HG03045 (cell line): ENCODE measurements at regions not wholly inside any gene's neighbourhood (a gene's known extent, or its start where the extent isn't known, plus 50 kb on each side); places are given as distances from the start of the nearest gene placed in this dataset.

ENCODE experiments used
- ATAC-seq: cut with Tn5 transposase; IDR thresholded peaks from one replicate; pipeline ENCODE4 v1.9.1; 2021; ENCODE audit warnings: mild to moderate bottlenecking, moderate library complexity; ENCODE audit not compliant: unreplicated experiment

DNA sequence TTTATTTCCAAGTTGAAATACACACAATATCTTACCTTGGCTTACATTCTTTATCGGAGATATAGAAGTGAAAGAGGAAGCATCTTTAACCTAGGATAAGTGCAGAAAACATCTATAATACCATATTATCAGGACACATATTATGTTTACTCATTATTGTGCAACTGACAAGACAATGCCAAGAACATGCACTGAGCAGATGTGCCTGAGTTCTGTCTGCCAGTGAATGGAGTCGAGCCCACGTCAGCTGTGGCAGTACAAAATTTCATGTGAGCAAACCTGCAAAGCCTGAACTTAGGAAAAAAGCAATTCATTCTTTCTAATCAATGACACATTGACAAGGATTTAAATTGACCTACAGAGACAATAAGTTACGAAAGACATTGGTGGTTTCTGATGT lies 154.4 kb downstream of the AXIN2 start:
- ATAC-seq, result no peak

DNA sequence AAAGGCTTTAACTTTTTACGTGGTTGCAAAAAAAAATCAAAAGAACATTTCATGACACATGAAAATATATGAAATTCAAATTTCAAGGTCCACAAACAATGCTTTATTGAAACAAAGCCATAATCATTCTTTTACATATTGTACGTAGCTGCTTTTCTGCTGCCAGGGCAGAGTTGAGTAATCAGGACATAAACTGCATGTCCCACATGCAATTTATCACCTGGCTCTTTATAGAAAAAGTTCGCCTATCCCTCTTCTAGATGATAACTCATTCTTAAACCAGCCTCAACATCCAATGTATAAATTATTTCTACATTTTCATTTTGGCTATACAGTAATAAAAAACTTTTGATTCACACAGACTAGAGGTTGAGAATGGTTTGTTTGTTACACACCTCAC lies 154.9 kb downstream of the AXIN2 start:
- no peak for ATAC-seq

DNA sequence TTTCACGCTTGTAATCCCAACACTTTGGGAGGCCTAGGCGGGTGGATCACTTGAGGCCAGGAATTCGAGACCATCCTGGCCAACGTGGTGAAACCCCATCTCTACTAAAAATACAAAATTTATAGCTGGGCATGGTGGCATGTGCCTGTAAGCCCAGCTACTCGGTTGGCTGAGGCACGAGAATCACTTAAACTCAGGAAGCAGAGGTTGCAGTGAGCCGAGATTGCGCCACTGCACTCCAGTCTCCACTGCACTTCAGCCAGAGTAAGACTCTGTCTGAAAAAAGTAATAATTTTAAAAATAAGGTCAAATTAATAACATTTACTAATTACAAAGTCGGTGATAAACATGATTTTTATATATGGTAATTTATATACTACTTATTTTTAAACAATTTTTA lies 155.9 kb downstream of the AXIN2 start:
- no peak for ATAC-seq

DNA sequence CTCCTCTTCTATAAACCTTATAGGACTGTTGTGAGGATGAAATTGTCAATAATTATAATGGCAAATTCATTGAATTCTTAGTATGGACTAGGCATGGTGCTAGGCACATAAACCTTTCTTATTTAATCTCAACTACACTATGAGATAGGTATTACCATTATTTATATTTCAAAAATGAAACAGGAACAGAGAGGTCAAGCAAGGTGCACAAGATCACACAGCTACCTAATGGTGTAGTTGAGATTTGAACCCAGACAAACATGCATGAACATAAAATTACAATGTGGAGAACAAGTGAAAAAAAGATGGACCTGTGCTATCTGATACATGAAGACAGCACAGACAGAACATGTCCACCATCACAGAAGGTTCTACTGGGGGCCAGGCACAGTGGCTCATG lies 156.7 kb downstream of the AXIN2 start:
- no peak for ATAC-seq

DNA sequence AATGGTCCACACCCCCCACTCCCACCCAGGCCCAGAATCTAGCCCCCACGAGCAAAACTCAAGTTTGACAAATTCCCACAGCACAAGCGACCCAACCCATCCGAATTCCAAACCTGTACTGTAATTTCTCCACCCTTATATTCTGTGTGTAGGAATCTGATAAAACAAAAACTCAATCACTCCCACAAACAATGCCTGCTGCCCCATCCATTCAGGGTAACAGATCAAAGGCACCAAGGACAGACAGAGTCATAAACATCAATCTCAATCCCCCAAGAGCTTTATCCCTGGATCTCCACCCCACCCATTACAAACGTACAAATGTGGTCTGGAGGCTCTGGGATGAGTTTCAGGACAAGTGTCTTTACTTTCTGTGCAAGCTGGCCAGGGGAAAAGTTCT lies 157.8 kb downstream of the AXIN2 start:
- ATAC-seq, result no peak

DNA sequence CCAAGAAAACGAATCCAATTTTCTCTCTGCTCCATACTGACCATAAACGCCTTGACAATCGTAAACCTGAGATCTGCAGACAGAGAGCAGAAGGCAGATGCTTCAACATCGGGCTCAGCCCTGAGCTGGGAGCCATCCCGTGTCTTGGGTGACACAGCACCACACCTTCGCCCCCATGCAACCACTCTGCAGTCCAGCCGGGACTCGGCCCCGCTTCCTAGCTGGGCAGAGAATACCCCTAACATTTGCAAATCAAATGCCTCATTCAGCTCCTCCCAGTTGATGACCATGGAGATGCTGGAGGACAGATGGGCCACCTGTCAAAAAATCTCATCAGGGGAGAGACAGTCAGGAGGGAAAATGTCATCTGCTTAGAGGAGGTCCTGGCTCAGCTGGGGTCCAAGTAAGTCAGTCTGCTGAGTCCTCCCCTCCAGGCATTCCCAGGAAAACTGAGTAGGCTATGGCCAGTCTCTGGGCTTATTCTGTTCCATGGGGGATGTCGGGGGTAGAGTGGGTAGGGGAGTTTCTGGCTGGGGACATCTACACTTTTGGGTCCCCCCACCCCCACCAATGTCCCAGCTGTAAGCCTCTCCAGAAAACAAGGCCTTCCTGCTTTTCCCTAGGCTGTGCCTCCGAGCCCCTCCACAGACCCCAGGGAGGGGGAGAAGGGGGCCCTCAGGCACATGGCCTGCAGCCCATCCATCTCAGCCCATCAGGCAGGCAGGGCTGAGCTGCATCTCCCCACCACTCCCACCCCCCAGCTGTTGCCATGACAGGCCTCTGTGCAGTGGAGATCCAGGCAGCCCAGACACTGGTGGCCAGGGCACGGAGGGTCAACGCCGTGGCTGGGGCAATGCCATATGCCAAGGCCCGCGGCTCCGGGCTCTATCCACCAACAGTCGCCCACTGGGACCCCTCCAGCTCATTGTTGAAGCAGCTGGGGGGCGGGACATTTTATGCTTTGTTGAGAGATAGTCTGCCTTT lies 158.6 kb downstream of the AXIN2 start:
- no peak for ATAC-seq

DNA sequence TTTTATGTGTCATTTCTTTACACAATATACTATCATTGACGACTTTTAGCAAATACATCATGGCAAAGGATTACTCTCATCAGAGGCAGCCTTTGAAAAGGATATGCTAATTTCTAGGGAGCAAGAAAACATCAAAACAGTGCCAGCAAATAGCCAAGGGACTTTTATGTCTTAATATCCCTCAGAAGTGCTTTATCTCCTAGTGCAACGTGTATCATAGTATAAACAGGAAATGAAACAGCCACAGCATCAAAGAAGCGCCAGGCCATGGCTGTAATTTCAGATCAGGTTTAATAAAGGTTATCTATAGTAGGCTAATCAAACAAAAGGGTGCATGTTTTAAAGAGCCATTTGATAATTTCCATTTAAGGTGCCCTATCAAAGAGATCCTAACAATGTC lies 159.9 kb downstream of the AXIN2 start:
- ATAC-seq, result no peak

DNA sequence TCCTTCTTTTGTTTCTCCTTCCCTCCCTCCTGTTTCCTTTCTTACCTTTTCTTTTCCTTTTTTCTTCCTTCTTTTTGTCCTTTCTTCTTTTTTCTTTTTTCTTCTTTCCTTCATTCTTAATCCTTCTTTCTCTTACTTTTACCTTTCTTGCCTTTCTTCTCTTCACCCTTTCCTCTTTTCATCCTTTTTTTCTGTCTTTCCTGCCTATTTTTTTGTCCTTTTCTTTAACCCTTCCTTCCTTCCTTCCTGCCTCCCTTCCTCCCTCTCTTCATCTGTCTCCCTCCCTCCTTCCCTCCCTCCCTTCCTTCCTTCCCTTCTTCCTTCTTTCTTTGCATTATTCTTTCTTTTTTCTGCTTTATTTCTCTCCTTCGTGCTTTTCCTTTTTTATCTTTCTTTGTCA lies 160.7 kb downstream of the AXIN2 start:
- no peak for ATAC-seq

DNA sequence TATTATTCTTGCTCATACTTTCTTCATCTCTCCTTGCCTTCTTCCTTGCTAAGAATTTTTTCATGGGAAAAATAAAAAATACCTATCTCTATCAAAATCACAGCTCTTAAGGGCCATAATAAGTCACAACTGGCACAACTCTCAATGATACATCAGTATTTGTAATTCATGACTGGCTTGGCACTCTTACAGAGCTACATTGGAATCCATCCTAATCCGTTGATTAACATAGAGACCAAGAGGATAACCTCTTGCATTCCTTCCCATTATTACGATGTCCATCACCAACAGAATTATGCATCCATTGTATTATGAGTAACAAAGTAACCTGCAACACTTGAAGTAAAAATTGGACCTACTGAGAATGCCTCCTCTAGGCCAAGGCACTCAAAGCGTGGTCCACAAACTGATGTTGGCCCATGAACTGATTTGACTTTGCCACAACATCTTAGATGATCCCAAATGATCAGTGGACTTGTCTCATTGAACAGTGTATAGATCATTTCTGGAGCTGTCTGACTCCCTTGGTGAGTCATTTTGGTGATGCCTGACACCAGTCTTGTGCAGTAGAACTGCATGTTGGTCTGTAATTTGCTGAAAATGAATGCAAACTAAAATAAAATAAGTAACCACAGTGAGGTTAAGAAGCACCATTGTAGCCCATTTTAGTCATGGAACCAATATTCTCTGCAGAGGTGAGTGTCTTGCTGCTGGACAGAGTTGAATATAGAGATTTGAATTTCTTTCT lies 163.2 kb downstream of the AXIN2 start:
- no peak for ATAC-seq

DNA sequence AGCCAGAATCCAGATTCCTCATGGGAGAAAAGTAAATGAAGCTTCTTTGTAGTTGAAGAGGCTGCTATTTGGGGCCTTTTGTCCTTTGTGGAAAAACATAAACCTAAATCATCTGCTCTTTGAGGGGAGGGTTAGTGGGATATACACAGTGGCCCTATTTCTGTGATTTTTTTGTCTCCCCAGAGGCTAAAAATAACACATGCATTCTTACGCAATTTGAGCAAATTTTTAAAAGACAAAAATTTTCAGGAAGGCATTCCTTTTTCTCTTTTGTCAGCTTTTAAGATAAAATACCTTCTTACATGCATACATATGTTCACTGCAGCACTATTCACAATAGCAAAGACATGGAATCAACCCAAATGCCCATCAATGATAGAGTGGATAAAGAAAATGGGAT lies 165.5 kb downstream of the AXIN2 start:
- no peak for ATAC-seq

DNA sequence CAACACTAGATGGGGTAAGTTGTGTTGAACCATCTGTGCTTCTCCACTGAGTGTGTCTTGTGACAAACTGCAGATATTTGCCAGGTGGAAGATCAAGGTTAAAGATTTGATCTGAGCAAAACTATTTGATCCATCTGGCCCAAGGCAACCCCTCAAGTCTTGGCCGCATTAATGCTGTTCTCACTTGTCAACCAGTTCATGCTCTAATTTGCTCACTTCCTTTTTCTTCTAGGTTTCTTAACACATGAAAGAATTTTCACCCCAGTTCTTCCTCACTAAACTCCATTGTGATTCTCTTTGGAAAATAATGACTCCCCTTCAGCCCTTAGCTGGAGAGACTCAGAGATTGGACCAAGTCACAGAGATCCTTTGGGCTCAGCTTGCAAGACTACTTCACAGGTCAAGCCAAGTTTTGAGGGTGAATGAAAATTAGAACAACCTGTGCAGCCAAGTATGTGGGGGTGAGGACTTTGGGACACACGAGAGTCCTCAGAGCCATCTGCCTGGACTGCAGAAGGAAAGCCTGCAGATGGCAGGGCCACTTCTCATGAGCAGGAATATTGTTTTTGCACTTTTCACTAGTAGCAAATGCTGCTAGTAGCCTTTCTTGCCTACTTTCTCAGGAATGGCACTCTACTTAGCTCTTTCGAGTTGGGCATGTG lies 166.5 kb downstream of the AXIN2 start:
- no peak for ATAC-seq

DNA sequence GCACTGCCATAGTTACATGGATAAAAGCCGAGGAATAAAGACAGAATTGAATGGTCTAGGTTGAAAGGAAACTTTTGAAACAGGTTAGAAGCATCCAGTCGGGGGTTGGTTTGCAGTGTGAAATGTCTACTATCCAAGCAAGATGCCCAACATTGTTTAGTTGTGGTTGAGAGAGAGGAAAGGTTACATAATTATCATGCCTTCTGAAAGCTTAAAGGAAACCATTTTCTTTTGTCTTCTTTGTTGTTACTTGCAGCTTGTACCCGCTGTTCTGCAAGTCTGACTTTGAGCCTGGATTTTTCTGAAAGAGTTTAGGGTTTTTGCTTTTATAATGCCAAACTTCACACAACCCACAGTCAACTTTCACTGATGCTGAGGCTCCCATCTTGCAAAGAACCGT lies 167.9 kb downstream of the AXIN2 start:
- ATAC-seq, result no peak

DNA sequence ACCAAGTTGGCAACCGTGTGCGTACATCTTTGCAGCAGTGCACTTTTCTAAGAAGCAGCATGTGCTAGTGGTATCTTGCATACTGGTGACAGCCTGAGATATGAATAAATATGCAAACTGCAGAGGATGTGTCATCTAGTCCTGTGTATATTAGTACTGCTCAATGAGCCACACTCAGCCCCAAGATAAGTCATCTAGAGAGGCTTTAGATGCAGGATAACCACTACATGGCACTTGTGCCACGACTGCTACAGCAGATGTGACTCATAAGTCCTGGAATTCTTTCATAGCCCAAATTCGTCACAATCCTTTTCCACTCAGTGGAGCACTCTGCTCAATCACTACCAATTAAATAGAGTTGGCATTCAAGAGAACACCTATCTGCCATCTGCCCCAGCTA lies 171.5 kb downstream of the AXIN2 start:
- no peak for ATAC-seq

DNA sequence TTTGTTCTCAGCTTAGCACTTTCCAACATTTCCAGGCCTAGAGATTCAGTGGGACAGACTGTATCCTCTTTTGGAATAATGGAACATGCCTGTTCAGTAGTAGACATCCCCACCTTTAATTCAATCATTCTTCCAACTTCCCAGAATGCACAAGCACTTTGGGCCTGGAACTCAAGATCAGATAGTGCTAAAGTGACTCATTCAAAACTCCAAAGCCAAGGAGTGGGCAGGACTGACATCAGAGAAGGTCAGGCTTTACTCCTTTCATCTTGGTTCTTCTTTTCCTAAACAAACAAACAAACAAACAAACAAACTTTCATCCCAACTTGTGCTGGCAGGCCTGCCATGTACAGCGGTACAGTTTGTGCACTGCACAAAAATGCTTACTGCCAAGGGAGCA lies 172.0 kb downstream of the AXIN2 start:
- no peak for ATAC-seq

DNA sequence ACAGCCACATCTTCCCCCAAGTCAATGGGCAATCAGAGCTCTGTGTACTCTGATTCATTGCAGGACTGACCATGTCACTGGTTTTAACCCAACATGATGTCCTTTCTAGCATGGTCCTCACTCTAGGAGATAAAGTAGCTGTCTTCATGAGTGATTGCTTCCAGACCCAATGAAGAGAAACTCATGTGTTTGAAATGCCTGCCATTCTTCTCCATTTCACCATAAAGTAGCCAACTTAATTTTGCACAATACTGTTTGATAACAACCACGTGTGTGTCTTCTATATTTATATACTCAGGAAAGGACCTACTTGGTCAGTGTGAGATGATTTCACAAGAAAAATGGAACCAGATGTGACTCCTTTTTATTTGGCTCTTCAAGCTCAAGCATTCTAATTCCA lies 172.5 kb downstream of the AXIN2 start:
- ATAC-seq, result no peak

DNA sequence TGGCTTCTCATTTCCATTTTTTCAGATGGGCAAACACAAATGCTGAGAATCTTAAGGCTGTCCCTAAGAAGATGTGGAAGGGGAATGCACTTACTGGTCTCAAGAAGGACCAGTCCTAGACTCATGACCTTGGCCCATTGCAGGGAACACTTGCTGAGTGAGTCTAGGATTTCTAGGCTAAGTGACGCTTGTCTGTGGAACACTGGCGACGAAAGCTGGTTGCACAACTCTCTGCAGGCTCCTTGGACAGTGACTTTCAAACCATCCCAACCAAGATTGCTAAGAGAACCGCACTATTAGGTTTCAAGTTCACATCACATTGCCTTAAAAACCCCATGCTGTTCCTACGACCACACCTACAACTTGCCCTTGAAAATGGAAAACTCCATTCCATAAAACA lies 174.1 kb downstream of the AXIN2 start:
- no peak for ATAC-seq

DNA sequence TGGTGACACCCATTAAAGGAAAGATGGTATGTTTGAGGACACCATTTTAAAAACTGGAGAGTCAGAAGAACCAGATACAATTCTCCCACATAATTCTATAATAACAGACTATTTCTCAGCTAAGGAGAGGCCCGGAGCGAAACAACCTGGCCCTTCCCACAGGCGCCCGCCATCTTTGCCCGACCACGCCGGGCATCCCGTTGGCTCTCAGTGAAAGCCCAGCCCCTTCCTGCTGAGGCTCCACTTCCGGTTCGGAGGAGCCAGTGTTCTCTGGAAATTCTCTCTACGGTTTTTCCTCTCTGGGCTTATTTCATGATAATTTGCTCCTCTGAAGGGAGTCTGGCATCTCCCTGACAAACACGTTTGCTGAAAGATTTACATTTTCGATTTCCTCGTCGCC lies 175.7 kb downstream of the AXIN2 start:
- no peak for ATAC-seq

DNA sequence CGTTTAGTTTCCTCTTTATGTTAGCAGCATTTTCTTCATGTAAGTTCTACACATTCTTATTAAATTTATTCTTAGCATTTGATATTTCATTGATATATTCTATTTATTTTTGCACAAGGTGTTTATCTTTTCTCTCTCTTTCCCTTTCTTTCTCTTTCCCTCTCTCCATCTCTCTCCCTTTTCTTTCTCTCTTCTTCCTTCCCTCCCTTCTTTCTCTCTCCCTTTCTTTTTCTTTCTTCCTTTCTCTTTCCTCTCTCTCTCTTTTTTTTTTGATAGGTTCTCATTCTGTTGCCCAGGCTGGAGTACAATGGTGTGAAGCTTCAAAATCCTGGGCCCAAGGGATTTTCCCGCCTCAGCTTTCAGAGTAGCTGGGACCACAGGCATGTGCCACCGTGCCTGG lies 176.4 kb downstream of the AXIN2 start:
- no peak for ATAC-seq

DNA sequence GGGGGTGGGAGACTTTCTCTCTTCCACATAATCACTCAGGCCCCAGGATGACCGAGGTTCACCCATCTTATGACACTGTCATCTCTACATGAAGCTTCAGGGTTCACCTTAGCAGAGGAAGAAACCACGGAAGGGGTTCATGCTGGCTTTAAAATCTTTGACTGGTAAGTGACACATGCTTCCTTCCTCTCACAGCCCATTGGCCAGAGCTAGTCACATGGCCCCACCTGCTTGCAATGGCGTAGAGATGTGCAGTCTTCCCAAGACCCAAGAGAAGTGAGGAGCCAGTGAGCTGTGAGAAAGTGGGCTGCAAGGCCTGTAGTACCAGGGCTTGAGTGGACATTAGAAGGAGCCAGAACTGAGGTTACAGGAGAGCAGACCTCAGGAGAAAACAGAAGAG lies 180.3 kb downstream of the AXIN2 start:
- ATAC-seq, result no peak

DNA sequence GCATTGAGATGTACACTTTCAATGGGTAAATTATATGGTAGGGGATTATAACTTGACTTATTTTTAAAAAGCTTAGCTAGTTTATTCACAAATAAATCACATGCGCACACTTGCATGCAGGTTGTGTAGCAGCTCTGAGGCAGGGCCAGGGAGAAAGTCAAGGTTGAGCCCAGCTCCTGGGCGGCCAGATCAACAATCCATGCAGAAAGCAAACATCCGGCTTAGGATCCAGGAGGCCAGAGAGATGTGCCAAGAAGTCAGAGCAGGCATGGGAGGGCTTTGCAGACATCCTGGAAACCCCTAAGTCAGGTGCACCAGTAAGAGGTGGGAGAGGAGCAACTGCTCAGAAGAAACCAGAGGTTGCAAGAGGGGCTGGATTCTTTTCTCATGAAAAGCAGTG lies 186.5 kb downstream of the AXIN2 start:
- no peak for ATAC-seq

DNA sequence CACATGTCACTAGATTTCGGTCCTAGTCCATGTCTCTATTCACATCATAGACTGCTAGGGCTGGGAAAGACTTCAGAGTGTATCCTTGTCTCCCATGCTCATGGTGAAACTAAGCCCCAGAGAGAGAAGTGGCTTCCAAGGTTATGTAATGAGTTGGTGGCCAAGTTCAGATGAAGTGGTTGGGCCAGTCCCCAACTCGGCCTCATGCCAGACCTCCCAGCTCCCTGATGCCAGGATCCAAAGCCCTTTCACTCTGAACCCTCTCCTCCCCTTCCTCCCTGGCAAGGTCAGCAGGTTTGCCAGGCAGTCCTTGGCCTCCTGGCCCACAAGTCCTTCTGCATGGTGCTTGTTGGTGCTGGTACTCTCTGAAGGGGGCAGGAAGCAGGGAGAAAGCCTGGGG lies 189.7 kb downstream of the AXIN2 start:
- ATAC-seq, result no peak

DNA sequence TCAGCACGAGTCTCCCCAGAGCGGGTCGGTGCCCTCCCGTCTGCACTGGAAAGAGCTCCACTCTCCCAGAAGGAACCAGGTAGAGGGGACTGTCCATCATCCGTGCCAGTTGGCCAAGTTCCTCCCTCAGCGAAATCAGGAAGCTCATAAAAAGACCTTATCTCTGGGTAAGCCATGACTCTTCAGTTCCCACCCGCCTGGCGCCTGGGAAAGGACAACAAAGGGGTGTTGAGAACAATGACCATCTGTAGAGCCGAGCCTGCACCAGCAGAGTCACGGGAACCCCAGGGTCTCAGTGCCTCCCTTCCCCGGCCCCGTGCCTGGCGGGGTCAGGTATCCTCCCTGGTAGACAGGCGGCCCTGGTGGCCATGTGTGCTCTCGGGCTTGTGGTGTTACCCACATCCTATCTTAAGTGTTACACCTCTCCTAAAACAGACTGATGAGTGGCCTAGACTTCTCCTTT lies 190.7 kb downstream of the AXIN2 start:
- ATAC-seq, result no peak
